MCF 10A (cell line): ENCODE measurements at regions not wholly inside any gene's neighbourhood (a gene's known extent, or its start where the extent isn't known, plus 50 kb on each side); places are given as distances from the start of the nearest gene placed in this dataset.

Experiments
- BruUV-seq: library from RNA; stranded (reverse); fragments of 400-500 nt; replicated peaks from 2 replicates; lab custom pipeline; 2021; lab: Mats Ljungman, UMichigan
- CTCF ChIA-PET: fragments of 300-600 bp; sonication (Branson Sonifier 250); formaldehyde crosslinking; extraction: SDS; loops from one replicate; lab custom pipeline; 2021; ENCODE audit warnings: antibody characterized with exemption, inconsistent platforms; lab: Yijun Ruan, JAX
- POLR2A ChIA-PET: fragments of 300-600, 350-650 bp; sonication (Branson Sonifier 250); formaldehyde crosslinking; extraction: SDS; loops from one replicate; lab custom pipeline; 2020; ENCODE audit warnings: antibody characterized with exemption, inconsistent platforms; lab: Yijun Ruan, JAX
- DNase-seq: peaks from one replicate; pipeline ENCODE4 v3.0.0-alpha.2; 2018; ENCODE audit not compliant: unreplicated experiment
- H3K27ac Mint-ChIP-seq: one replicate; pipeline ENCODE4 v1.8.0; 2022; ENCODE audit warnings: mild to moderate bottlenecking, low read depth, mixed read lengths; ENCODE audit not compliant: unreplicated experiment
- H3K27me3 Mint-ChIP-seq: one replicate; pipeline ENCODE4 v1.8.0; 2022; ENCODE audit warnings: mixed read lengths; ENCODE audit not compliant: insufficient read depth, unreplicated experiment
- H3K36me3 Mint-ChIP-seq: one replicate; pipeline ENCODE4 v1.8.0; 2022; ENCODE audit warnings: mild to moderate bottlenecking, moderate library complexity, mixed read lengths; ENCODE audit not compliant: insufficient read depth, unreplicated experiment
- H3K4me1 Mint-ChIP-seq: one replicate; pipeline ENCODE4 v1.8.0; 2022; ENCODE audit warnings: mixed read lengths; ENCODE audit not compliant: insufficient read depth, unreplicated experiment
- H3K4me3 Mint-ChIP-seq: one replicate; pipeline ENCODE4 v1.8.0; 2022; ENCODE audit warnings: mild to moderate bottlenecking, moderate library complexity, mixed read lengths; ENCODE audit not compliant: unreplicated experiment
- H3K9me3 Mint-ChIP-seq: one replicate; pipeline ENCODE4 v1.8.0; 2022; ENCODE audit warnings: mixed read lengths; ENCODE audit not compliant: unreplicated experiment
- CTCF ChIP-seq: fragments of 200-600 bp; IDR thresholded peaks from one replicate; pipeline ENCODE4 v1.8.0; 2022; ENCODE audit warnings: antibody characterized with exemption, mild to moderate bottlenecking; ENCODE audit not compliant: unreplicated experiment
- intact Hi-C: fragments of 100-400 bp; cut with micrococcal nuclease; formaldehyde crosslinking; loops from 2 replicates; pipeline ENCODE4 v1.14.1; 2022

GRCh38 chr2:223147431-223147830 is 95.4 kb downstream of the KCNE4 start:
- Mint-ChIP-seq H3K36me3 (no peaks in the 10 kb centered on the region), H3K9me3 (no peaks in the 10 kb centered on the region), H3K27ac (no peak overlapping the region), H3K4me3 (no peak overlapping the region), H3K27me3 (no peaks in the 10 kb centered on the region), H3K4me1 (no peaks in the 10 kb centered on the region)
- POLR2A ChIA-PET: interaction anchor here (0.6 kb wide), 1 partner anchor 152 kb away, joined by 3 read pairs; no protein-coding TSS in a partner anchor
- BruUV-seq: no TSS peak
- no peak for TF ChIP-seq CTCF
- intact Hi-C loops: no loop called here
- DNase-seq: no peak
- CTCF ChIA-PET: no interaction called here

- Mint-ChIP-seq H3K27me3 (no peaks in the 10 kb centered on the region), H3K36me3 (no peaks in the 10 kb centered on the region), H3K4me1 (no peaks in the 10 kb centered on the region), H3K4me3 (no peak overlapping the region), H3K9me3 (no peaks in the 10 kb centered on the region), H3K27ac (no peak overlapping the region)
- ChIA-PET POLR2A (no interaction called here), CTCF (interaction anchor here (0.6 kb wide), 1 partner anchor 72 kb away, joined by 4 read pairs; no protein-coding TSS in a partner anchor)
- DNase-seq: no peak
- TF ChIP-seq CTCF: no peak
- BruUV-seq: no TSS peak
- intact Hi-C loops: no loop called here
Measured at GRCh38 chr2:223148516-223148915, 96.5 kb downstream of the KCNE4 start.

- intact Hi-C loops: no loop called here
- ChIA-PET POLR2A (no interaction called here), CTCF (no interaction called here)
- Mint-ChIP-seq H3K4me3 (no peak overlapping the region), H3K27me3 (no peaks in the 10 kb centered on the region), H3K4me1 (no peaks in the 10 kb centered on the region), H3K36me3 (no peaks in the 10 kb centered on the region), H3K27ac (no peak overlapping the region), H3K9me3 (no peaks in the 10 kb centered on the region)
- no peak for TF ChIP-seq CTCF
- no TSS peak for BruUV-seq
- DNase-seq: no peak
Measured at GRCh38 chr2:223155956-223156355, 104.0 kb downstream of the KCNE4 start.

GRCh38 chr2:223161873-223162458 is 110.0 kb downstream of the KCNE4 start:
- intact Hi-C loops: no loop called here
- POLR2A ChIA-PET: interaction anchor here (1.6 kb wide), 1 partner anchor 45 kb away, joined by 3 read pairs; no protein-coding TSS in a partner anchor
- TF ChIP-seq CTCF: no peak
- Mint-ChIP-seq H3K27ac (no peak overlapping the region), H3K9me3 (no peaks in the 10 kb centered on the region), H3K27me3 (no peaks in the 10 kb centered on the region), H3K4me1 (no peaks in the 10 kb centered on the region), H3K4me3 (no peak overlapping the region), H3K36me3 (no peaks in the 10 kb centered on the region)
- no TSS peak for BruUV-seq
- DNase-seq: no peak
- CTCF ChIA-PET: interaction anchor here (0.7 to 0.8 kb wide), 2 partner anchors 10 to 20 kb away, joined by 3 to 4 read pairs; no protein-coding TSS in a partner anchor
